Cardiac fibroblast (primary cell): ENCODE measurements at regions not wholly inside any gene's neighbourhood (a gene's known extent, or its start where the extent isn't known, plus 50 kb on each side); places are given as distances from the start of the nearest gene placed in this dataset.

Source experiments
- DNase-seq, 2 donors: peaks; one replicate each; pipeline versions ENCODE4 v3.0.0 to v3.0.0-alpha.2; 2010; ENCODE audit warnings: low read depth in 2 of 2
- H3K4me3 ChIP-seq, 2 donors: replicated peaks in 1 of 2; 1 replicate in 1 of 2; 2 replicates in 1 of 2; pipeline ENCODE4 v1.5.1; 2011; ENCODE audit warnings: low read depth in 2 of 2, low read length in 2 of 2, mild to moderate bottlenecking in 2 of 2, moderate library complexity in 1 of 2
- CTCF ChIP-seq: IDR thresholded peaks from one replicate; pipeline ENCODE4 v1.5.1; 2011; ENCODE audit warnings: low read depth, mild to moderate bottlenecking, low read length, inconsistent platforms

GRCh38 chr5:176733406-176734262 lies 76.7 kb upstream of the UNC5A start:
- DNase-seq, result no peak
- no peak for TF ChIP-seq CTCF
- H3K4me3 ChIP-seq, result no peak overlapping the region

- no peak for TF ChIP-seq CTCF
Observed at GRCh38 chr5:176734756-176735342, 75.5 kb upstream of the UNC5A start.

GRCh38 chr5:176735383-176736265 lies 74.7 kb upstream of the UNC5A start:
- no peak overlapping the region for H3K4me3 ChIP-seq
- no peak for DNase-seq
- no peak for TF ChIP-seq CTCF

More at GRCh38 chr5:176734756-176735342, 75.5 kb upstream of the UNC5A start:
- no peak overlapping the region for H3K4me3 ChIP-seq
- DNase-seq, result no peak

GRCh38 chr5:176736301-176736930 lies 73.9 kb upstream of the UNC5A start:
- no peak for DNase-seq
- TF ChIP-seq CTCF, result no peak
- no peak overlapping the region for H3K4me3 ChIP-seq

GRCh38 chr5:176736931-176737745 lies 73.2 kb upstream of the UNC5A start:
- DNase-seq, result no peak
- TF ChIP-seq CTCF, result no peak
- H3K4me3 ChIP-seq, result no peak overlapping the region
